Activated CD8-positive, alpha-beta memory T cell treated with anti-CD3 and anti-CD28 coated beads, Interleukin-2, amount 50 U/mL, for 24 hours (primary cell): ENCODE measurements at regions not wholly inside any gene's neighbourhood (a gene's known extent, or its start where the extent isn't known, plus 50 kb on each side); places are given as distances from the start of the nearest gene placed in this dataset.
"Not testable (repeated sequence)": the region's sequence is repeated elsewhere in the genome, so short reads cannot be mapped to it uniquely, and the experiment has no call there.

Experiments
- DNase-seq: peaks from one replicate; pipeline ENCODE4 v3.0.0-alpha.2; 2020; ENCODE audit errors: extremely low read depth

DNA sequence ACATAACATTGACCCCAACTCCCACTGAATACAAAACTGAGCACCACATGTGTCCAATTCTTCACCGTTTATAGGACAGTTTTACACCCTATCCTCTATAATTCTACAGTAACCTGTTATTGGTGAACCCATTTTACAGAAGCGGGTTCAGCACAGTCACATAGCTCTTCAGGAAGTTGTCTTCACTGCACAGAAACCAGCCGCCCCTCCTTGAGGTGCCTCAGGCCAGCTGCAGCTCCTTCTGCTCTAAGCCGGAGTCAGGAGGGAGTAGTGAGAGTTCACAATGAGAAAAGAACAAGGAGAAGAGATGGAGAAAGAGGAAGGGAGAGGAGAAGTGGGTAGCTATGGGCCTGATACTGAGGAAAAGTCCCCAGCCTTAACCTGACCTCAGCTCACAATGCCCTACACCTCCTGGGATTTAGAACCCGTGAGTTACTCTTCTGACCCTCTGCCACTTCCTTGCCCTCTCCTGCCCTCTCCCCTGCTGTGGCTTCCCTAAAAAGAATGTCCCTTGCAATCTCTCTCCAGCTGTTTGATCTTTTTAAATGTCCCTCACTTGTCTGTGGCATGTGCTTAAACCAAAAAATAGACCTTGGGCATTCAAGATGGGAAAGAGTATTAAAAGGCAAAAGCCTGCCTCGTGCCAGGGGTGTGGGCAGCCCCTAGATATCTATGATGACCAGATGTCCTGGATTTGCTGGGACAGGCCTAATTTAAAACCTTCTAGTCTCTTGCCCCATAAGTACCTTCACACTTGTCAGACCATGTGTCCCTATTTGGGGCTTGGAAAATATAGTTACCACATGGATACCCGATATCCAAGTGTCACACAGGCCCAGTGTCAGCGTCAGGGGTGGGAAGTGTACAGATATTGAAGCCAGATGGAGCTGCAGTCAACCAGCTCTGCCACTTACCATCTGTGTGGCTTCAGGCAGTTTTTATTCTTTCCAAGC is 71.3 kb upstream of the HES1 start:
- no peak for DNase-seq

DNA sequence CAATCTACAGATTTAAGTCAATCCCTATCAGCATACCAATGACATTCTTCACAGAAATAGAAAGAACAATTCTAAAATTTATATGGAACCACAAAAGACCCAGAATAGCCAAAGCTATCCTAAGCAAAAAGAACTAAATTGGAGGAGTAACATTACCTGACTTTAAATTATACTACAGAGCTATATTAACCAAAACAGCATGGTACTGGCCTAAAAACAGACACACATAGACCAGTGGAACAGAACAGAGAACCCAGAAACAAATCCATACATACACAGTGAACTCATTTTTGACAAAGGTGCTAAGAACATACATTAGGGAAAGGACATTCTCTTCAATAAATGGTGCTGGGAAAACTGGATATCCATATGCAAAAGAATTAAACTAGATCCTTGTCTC is 68.6 kb upstream of the HES1 start:
- not testable (repeated sequence) for DNase-seq

DNA sequence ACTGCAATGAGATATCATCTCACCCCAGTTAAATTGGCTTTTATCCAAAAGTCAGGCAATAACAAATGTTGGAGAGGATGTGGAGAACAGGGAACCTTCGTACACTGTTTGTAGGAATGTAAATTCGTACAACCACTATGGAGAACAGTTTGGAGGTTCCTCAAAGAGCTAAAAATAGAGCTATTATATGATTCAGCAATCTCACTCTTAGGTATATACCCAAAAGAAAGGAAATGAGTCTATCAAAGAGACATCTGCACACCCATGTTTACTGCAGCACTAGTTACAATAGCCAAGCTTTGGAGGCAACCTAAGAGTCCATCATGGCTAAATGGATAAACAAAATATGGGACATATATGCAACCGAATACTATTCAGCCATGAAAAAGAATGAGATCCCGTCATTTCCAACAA is 68.0 kb upstream of the HES1 start:
- DNase-seq = no peak

DNA sequence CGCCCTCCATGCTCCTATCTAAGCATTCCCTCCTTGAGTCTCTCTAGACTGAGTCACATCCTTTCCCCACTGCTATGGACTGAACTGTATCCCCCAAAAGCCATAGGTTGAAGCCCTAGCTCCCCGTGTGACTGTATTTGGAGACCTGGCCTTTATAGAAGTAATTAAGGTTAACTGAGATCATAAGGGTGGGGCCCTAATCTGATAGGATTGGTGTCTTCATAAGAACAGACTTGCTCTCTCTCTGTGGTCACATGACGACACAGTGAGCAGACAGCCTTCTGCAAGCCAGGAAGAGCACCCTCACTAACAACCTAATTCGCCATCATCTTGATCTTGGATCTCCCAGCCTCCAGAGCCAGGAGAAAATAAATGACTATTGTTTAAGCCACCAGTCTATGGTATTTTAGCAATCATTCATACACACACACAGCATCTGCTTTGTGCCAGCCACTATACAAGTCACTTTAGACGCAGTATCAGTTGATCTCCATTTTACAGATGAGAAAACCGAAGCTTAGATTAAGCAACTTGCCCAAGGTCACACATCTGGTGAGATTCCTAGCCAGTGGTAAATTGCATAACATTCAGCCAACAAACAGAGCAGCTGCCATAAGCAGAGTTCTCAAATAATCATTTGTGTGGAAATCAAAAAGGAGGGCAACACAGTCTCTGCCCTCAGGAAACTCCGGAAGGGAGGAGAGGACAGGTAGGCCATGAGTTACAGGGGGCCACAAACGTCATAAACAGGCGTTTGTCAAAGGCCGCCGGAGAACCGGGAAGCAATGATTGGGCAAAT is 66.3 kb upstream of the HES1 start:
- DNase-seq = no peak

DNA sequence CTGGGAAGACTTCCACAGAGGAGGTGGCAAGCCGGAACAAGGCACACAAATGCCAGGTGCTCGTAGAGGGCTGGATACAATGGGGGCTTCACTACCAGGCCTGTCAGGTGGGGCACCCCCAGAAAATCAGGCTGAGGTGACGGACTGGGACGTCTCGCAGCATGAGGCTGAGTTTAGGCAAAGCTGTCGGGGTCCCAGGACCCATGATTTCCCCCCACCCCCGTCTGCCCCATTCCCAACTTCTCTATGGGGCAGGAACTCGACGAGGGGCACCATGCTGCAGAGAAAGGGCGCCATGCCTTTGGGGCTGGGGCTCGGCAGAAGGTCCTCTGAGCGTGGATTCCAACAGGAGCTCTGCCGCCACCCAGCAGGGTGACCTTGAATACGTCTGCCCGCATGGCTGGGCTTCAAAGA is 65.7 kb upstream of the HES1 start:
- no peak for DNase-seq

DNA sequence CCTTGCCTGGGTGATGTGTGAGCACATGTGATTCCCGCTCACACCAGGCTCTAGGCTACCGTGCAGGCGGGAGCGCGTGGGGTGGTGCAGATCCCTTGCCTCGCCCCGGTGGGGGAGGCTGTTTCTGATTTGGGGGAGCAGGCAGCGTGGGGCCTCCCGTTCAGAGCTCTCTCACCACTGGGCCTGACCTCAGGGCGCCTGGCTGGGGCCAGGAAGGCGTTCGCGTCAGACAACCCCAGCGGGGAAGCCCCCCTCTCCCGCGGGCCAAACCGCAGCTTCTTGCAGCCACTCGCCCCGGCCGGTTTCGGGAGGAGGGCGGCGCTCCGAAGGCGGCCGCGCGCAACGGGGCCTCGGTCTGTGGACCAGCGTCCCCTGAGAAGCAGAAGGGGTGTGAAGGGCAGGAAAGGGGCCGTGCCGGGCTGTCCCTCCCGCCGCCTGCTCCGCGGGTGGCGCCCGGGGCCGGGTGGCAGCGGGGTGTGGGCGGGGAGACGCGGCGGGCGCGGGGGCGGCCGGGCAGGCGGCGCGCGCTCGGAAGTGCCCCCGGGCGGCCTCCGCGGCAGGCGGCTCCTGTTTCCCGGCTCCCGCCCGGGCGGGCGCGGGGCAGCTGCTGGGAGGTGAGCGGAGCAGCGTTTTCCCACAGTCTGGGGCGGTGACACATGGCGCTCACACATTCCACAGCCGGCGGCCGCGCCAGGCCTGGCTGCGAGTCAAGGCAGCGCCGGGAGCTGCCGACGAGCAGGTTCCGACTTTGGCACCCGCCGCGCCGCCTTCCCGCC is 65.1 kb upstream of the HES1 start:
- DNase-seq = peak; percentile 24

DNA sequence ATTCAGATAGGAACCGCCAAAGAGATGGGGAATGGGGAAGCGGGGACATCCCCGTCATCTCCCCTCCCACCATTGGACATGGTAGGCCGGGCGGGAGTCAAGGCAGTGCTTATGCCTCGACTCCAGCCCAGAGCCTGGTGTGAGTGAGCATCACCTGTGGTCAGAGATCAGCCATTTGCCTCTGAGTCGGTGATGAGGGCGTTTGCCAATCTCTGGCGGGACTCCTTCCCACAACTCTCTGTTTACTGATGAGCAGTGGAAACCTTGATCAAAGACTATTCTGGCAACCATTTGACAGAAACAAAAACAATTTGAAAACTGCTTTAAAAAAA is 63.9 kb upstream of the HES1 start:
- no peak for DNase-seq

DNA sequence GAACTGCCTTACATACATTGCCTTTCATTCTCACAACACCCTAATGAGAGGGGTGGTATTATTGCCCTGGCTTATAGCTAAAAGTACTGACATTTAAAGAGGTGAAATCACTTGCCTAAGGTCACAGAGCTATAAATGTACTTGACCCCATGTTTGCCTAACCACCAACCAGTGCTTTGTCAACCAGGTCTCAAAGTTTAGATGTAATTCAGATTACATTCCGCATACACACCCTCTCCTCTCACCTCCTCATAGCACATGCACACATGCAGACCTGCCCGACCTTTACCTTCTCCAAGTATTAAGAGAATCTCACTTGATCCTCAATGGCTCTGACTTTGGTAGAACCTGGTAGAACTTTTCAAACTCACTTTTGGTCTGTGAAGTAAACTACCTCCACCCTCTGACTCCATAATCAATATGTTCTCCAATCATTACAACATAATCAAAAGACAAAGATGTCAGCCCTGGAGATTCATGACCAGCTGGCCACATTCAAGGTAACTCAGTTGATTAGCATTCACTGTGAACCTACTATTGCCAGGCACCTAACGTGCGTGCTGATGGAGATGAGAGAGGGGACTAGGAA is 63.2 kb upstream of the HES1 start:
- DNase-seq = no peak

DNA sequence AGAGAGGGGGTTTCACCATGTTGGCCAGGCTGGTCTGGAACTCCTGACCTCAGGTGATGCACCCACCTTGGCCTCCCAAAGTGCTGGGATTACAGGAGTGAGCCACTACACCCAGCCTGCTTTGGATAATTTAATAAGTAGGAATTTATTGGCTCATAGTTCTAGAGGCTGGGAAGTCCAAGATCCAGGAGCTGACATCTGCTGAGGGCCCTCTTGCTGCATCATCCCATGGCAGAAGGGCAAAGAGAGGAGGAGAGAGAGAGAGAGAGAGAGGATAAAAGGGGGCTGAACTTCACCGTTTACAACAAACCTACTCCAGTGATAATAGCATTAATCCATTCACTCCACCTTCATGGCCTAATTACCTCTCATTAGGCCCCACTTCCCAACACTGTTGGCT is 62.0 kb upstream of the HES1 start:
- no peak for DNase-seq

DNA sequence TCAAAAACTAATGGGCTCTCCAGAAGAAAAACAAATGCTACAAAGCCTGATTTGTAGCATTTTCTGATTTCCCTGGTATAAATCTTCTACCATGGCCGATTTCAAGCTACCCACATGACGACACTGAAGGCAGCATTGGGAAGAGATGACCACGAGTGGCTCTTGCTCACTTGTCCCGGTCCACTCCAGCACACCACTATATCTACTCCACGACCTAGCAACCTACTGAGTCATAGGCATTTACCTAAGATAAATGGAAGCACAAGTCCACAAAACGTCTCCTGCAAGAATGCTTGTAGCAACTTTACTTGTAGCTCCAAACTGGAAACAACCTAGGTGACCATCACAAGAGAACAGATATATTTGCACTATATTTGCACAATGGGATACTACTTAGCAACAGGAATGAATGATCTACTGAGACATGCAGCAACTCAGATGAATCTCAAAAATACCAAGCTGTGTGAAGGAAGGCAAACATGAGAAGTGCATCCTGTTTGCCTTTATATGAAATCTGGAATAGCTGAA is 60.8 kb upstream of the HES1 start:
- DNase-seq = no peak

DNA sequence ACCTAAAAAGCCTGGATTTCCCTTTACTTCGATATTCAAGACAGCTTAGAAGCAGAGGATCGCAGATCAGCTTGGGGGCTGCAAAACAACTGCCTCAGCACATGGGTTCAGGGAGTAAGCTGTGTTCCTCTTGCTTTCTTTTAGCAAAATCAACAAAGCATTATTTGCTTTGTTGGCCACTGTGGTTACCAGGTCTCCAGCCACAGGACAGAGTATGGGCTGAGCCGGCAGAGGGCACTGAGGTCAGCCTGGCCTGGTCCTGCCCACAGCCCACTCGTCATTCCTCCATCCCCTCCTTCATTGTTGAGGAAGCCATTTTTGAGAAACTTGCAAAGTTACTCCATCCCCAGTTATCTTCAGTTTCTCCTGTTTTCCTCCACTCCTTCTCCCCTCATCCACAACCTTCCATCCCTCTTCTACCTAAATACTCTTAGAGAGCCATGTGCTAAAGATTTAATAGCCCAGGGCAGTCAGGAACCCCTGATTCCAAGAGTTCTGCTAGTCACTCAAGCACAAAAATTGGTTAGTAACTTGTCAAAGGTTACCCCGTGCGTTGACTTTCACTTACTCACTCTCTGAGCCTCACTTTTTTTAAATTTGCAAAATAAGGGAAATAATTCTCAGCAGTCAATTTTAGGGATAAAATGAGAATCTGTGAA is 60.0 kb upstream of the HES1 start:
- no peak for DNase-seq

DNA sequence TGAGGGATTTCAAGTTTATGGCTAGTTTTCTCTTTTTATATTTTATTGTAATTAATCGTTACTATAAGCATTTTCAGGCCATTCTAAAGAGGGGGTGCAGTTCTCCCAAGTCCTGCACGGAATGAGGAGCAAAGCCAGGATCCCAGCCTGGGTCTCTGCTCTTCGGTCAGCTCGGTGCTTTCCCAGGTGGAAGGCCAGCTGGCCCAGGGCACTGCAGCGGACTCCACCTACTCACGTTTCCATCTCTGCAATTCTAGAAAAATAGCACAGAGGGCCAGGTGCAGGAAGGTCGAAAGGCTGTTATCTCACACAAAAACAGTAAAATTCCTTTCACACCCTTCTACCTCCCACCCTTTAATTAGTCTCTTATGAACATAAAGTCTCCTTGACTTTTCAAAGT is 59.5 kb upstream of the HES1 start:
- no peak for DNase-seq

DNA sequence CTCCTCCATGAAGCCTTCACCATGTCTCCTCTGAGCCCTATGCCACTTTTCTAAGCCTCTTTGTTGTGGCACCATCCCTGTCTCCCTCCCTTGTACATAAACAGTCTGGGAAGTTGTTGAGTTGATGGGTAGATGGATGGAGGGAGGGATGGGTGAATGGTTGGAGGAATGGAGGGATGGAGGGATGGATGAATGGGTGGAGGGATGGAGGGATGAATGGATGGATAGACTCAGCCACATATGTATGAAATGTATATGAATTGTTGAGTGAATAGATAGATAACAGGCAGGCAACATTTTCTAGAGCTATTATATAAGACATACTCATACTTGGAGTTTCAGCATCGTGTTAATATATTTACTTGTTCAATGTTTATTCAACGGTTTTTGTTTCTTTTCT is 58.3 kb upstream of the HES1 start:
- no peak for DNase-seq

DNA sequence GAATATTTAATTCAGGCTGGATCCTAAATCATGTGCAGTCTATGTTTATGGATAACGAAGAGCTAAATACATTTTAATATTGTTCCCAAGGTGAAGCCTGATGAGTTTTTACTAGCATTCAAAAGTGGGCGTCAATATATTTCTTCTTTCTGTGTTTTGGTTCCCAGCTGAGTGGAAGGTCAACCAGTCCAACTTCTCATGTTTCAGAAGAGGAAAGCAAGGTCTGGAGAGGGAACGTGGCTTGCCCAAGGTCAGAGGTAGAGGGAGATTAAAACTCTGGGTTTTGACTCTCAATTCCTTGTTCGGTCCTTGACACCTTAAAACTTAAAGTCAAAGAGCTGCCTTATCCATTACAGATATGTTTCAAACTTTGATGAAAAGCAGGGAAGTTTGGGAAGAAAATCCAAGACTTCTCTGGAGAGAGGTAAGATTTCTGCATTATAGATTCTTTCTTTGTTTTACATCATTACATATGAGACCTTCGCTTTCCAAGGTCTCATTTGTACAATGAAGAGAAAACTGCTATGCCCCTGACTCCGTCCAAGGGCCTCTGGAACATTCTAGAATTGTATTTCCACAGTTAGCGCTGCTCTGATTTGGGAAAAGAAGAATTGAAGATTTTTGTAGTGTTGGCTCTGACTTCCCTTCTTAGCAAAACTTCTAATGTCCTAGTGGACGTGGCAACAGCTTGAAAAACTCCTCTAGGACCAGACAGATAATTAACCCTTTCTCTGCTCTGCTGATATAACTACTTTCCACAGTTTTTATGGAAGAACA is 57.7 kb upstream of the HES1 start:
- no peak for DNase-seq

DNA sequence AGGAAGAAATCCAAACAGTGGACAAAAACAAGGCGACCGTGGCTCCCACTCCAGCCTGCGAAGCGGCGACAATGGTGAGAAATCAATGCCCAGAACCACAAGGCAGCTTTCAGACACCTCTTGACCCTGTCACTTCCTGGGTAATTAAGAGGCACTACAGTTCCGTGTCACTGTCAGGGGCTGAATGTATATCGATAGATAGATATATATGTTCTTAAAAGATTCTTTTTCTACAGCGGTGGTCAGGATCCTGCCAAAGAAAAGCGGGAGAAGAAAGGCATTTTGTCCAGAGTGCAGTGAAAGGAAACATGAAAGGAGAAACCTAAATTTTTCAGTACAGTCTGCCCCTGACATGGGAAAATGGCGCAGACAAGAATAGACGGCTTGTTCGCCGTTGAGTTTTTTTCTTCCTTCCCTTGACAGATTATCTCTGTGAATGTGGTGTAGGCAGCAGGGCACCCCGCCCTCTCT is 56.2 kb upstream of the HES1 start:
- DNase-seq = no peak

DNA sequence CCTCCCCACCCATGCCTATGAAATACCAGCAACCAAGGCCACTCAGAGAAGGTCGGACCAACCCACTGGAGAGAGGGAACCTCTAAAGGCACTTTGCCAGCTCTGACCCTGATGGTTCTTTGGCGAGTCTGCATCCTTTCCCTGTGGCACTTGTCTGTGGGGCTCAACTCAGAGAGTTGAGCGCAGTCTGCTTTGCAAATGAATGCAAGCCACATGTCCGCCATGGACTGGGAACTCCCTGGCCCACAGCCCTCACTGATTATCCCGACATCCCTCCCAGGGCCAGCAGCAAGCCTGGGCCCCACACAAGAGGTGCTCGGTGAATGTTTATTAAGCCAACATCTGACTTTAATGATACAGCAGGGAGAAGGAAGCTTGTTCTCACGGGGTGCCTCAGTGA is 55.5 kb upstream of the HES1 start:
- no peak for DNase-seq

DNA sequence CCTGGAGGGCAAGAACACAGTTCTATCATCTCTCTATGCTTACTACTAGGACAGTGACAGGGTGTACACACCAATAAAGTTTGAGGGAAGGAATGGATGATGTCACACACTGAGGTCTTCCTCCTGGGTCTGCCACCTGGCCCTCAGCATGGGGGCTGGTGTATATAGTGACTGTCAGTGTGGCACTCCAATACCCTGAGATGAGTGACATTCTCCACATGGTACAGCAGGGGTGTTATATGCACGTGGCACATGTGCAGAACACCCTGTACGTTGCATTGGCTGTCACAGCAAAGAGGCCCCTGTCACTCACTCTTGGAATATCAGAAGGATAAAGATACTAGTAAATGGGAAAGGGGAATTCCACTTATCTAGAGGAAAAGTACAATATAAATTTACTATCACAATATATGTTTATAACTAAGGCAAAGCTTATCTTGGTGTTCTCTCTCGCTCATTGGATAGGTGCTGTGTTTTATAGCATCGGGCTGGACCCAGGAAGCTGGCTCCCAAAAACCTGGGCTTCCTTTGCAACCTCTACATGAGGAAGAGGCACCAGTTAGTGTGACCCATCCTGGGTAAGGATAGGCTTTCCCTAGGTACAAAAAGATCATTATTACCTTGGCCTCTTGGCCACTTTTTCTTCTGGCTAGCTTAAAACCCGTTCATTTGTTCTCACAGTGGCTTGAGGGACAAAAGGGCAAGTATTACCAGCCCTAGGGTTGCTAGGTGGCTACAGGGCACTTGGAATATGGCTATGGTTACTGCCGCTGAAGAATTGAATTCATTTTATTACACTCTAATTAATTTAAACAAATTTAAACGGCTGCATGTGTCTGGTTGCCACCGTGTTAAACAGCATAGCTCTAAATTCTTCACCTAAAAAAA is 54.8 kb upstream of the HES1 start:
- DNase-seq = no peak

DNA sequence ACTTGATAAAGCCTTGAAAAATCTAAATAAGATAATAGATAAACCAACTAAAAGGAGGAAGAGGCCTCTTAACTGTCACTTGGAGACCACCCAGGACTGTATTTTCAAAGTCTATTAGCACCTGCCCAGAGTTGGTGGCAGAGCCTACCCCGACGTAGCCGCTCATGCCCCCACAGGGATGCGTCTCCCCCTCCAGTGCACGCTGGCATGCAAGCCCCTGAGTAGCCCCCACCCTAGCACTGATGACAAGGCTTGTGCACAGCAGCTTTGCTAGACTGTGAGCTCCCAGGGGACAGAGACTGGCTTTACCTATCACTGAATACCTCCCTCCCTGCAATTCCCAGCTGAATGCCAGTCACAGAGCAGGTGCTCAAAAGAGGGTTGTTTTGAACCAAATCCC is 54.1 kb upstream of the HES1 start:
- DNase-seq = no peak
